NCI-H2196 treated with DMSO at 0.1 percent for 48 hours (cell line): ENCODE measurements at regions not wholly inside any gene's neighbourhood (a gene's known extent, or its start where the extent isn't known, plus 50 kb on each side); places are given as distances from the start of the nearest gene placed in this dataset.
A peak's percentile ranks its signal among the peaks of the same experiment; 100 is the strongest.

Experiments
- DNase-seq: peaks from one replicate; lab custom pipeline; 2025; ENCODE audit not compliant: unreplicated experiment; lab: John Stamatoyannopoulos, UW

- no peak for DNase-seq
These were observed 70.6 kb upstream of the TCF21 start for GRCh38 chr6:133818320-133818719.

DNA sequence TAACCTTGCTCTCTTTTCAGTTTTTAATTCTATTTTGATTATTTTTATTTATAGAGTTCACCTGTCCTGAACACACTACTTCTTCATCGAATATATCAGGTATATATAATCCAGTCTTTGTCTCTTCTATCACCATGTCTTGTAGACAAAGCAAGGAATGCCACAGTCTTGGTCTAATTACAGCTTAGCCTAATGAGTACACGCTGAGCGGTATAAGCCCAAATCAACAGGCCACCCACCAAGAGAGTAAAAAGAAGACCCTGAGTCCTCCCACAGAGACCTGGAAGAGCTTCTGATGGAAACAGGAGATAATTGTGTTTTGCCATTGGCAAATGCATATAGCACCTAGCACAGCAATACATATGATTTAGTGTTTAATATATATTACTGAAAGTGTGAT is 68.7 kb upstream of the TCF21 start:
- no peak for DNase-seq

DNA sequence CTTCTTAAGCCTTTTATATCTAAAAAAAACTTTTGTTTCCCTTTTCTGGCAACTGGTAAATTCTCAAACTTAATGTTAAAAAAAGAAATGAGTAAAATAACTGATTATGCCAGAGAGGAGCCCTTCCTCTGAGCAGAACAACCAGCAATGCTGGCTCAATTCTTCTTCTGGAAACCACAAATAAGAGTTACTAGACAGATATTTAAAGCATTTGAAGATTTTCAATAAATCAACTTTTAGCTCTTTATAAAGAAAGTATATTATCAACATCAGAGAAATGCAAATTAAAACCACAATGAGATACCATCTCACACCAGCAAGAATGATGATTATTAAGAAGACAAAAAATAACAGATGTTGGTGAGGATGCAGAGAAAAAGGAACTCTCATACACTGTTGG is 61.1 kb upstream of the TCF21 start:
- no peak for DNase-seq

GRCh38 chr6:133833949-133834359 is 55.0 kb upstream of the TCF21 start:
- DNase-seq, result no peak

DNA sequence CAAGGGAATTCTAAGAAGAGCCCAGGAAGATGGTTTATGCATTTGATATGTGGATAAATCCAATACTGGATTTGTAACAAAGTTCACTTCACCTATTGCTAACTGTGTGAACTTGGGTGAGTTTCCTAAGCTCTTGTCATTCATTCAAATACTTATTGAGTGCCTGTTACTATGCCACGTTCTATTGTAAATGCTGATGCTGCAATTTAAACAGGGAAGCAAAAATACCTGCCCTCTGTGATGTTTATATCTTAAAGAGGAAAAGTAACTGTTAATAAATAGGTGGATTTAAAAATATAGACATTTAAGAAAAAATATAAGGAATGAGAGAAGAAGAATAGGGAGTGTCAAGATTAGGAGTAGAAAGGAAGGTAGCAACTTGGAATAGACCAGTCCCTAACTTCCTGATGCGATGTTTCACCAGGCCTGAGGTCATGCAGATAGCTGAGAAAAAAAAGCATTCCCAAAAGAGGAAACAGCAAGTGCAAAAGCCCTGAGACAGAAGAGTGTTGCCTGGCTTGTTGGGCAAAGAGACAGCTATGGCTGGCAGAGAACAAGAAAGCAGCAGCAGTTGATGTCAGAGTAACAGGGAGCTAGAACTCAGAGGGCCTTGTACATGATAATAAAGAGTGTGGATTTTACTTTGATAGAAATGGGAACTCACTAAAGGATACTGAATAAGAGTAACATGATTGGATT is 54.3 kb upstream of the TCF21 start:
- DNase-seq, result no peak

DNA sequence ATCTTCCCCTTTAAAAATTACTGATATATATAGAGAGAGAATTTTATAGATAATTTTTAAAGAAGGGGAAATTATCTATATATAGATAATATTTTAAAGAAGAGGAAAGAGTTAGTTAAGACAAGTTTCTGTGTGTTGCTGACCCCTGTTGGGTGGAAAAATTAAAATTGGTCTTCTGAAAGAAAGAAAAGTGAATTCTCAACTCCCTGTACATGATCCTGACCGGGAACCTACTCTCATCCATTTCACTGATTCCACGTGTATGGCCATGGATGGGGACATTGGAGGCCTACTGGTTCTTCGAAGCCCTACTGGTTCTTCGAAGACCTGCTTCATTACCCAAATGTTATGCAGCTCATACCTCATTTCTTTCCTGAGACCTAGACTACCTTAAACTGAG is 53.0 kb upstream of the TCF21 start:
- DNase-seq, result no peak

DNA sequence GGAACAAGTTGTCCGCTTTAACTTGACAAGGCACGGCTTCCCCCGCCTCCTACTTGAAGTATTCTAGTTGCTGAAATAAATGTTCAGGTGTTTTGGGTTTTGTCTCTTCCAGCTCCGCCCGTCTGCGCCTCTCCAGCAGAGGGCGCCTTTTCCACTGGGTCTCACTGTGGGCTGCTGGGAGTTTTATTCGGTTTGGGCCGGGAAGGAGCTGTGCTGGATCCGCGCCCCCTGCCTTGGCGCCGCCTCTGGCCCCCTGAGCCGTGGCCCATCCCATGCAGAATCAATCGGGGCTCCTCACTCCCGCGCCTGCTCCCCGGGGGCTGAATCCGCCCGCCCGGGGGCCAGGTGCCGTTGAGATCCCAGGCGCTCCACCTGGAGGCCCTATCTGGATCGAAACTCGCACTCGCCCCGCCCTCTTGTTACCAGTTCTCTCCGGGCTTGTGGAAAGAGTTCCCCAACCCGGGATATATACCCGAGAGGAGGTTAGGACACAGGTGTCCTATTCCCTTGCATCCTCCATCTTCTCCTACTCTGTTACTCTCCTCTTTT is 51.0 kb upstream of the TCF21 start:
- DNase-seq, result peak; percentile 69
